WERI-Rb-1 (cell line): ENCODE measurements at regions not wholly inside any gene's neighbourhood (a gene's known extent, or its start where the extent isn't known, plus 50 kb on each side); places are given as distances from the start of the nearest gene placed in this dataset.

ENCODE experiments used
- DNase-seq: peaks from one replicate; pipeline ENCODE4 v3.0.0-alpha.2; 2020
- H3K27ac ChIP-seq: fragments of 250-450 bp; sonication (Bioruptor Pico); 2 replicates; pipeline ENCODE4 v1.5.1; 2020; ENCODE audit warnings: mild to moderate bottlenecking, moderate library complexity
- H3K27me3 ChIP-seq: fragments of 250-450 bp; sonication (Bioruptor Pico); 2 replicates; pipeline ENCODE4 v1.5.1; 2021; ENCODE audit warnings: mild to moderate bottlenecking, low read depth, moderate library complexity; ENCODE audit not compliant: insufficient read depth, severe bottlenecking
- H3K36me3 ChIP-seq: fragments of 250-450 bp; sonication (Bioruptor Pico); 2 replicates; pipeline ENCODE4 v1.5.1; 2020; ENCODE audit warnings: mild to moderate bottlenecking, moderate library complexity
- H3K4me3 ChIP-seq: 2 replicates; pipeline ENCODE4 v1.5.1; 2011; ENCODE audit warnings: low read depth, mild to moderate bottlenecking, control low read depth, low read length
- H3K9me3 ChIP-seq: fragments of 250-450 bp; sonication (Bioruptor Pico); 2 replicates; pipeline ENCODE4 v1.5.1; 2021; ENCODE audit warnings: mild to moderate bottlenecking, moderate library complexity; ENCODE audit not compliant: severe bottlenecking
- CTCF ChIP-seq: IDR thresholded peaks from 2 replicates; pipeline ENCODE4 v1.5.1; 2011; ENCODE audit warnings: low read depth, mild to moderate bottlenecking, control low read depth, inconsistent platforms, low read length

- no peak overlapping the region for H3K27ac ChIP-seq
- no peak overlapping the region for H3K4me3 ChIP-seq
- TF ChIP-seq CTCF, result no peak
Observed at GRCh38 chr6:1200081-1200408, 111.9 kb upstream of the FOXQ1 start.

GRCh38 chr6:1197309-1197708 is 114.6 kb upstream of the FOXQ1 start:
- Histone ChIP-seq H3K9me3 (peaks cover 6% of the 10 kb centered on the region), H3K27me3 (no peaks in the 10 kb centered on the region), H3K4me3 (no peak overlapping the region), H3K36me3 (no peaks in the 10 kb centered on the region), H3K27ac (no peak overlapping the region)
- TF ChIP-seq CTCF, result no peak
- no peak for DNase-seq

More at GRCh38 chr6:1200081-1200408, 111.9 kb upstream of the FOXQ1 start:
- Histone ChIP-seq H3K9me3 (peaks cover under 1% of the 10 kb centered on the region), H3K27me3 (no peaks in the 10 kb centered on the region), H3K36me3 (no peaks in the 10 kb centered on the region)
- no peak for DNase-seq

- Histone ChIP-seq H3K9me3 (peaks cover 6% of the 10 kb centered on the region), H3K27ac (peak overlapping the region; percentile 87), H3K4me3 (peak overlapping the region; percentile 17), H3K36me3 (no peaks in the 10 kb centered on the region), H3K27me3 (no peaks in the 10 kb centered on the region)
- no peak for TF ChIP-seq CTCF
- peak; percentile 91 for DNase-seq
Observed at GRCh38 chr6:1191141-1191630, 120.7 kb upstream of the FOXQ1 start.

DNA sequence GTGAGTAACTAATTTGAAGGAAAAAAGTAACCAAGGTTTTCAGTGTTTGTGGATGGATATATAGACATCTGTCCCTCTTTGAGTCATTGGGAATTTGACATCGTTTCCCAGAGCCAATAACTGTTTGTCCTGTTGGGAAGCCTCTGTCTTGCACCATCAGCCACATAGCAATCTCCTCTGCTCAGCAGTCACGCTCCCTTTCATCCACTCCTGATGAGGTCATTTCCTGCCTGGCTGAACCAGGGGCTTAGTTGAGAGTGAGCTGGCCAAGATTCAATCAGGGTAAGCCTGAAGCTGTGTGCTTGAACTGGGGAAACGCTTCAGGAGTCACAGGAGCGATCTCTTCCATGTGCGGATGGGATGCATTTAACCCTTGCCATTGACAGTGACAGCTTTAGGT is 121.5 kb upstream of the FOXQ1 start:
- Histone ChIP-seq H3K27me3 (no peaks in the 10 kb centered on the region), H3K36me3 (no peaks in the 10 kb centered on the region), H3K9me3 (peaks cover 6% of the 10 kb centered on the region), H3K4me3 (peak overlapping the region; percentile 17), H3K27ac (peak overlapping the region; percentile 87)
- TF ChIP-seq CTCF, result no peak
- peak; percentile 95 for DNase-seq

GRCh38 chr6:1188199-1188598 is 123.7 kb upstream of the FOXQ1 start:
- no peaks in the 10 kb centered on the region for H3K36me3 ChIP-seq
- H3K27me3 ChIP-seq, result no peaks in the 10 kb centered on the region
- DNase-seq, result no peak
- no peak for TF ChIP-seq CTCF
- H3K9me3 ChIP-seq, result no peaks in the 10 kb centered on the region
- no peak overlapping the region for H3K4me3 ChIP-seq
- no peak overlapping the region for H3K27ac ChIP-seq
